ENCODE measurements at regions not wholly inside any gene's neighbourhood (a gene's known extent, or its start where the extent isn't known, plus 50 kb on each side); places are given as distances from the start of the nearest gene placed in this dataset.

- DNase-seq (ENCODE audit: low read depth, low spot score) = no peak
These were observed 172.4 kb upstream of the HS6ST1 start for GRCh38 chr2:128490881-128491691.

- DNase-seq (ENCODE audit: low read depth, low spot score) = no peak
These were observed 173.1 kb upstream of the HS6ST1 start for GRCh38 chr2:128491692-128492244.

- no peak for DNase-seq (ENCODE audit: low read depth, low spot score)
These were observed 174.5 kb upstream of the HS6ST1 start for GRCh38 chr2:128492966-128493811.

GRCh38 chr2:128493880-128494279, 175.2 kb upstream of the HS6ST1 start:
- DNase-seq (ENCODE audit: low read depth, low spot score) = no peak

GRCh38 chr2:128494307-128494639, 175.6 kb upstream of the HS6ST1 start:
- no peak for DNase-seq (ENCODE audit: low read depth, low spot score)

GRCh38 chr2:128494640-128495321, 176.1 kb upstream of the HS6ST1 start:
- no peak for DNase-seq (ENCODE audit: low read depth, low spot score)

GRCh38 chr2:128495996-128496547, 177.4 kb upstream of the HS6ST1 start:
- DNase-seq (ENCODE audit: low read depth, low spot score) = no peak

GRCh38 chr2:128496700-128497099, 178.0 kb upstream of the HS6ST1 start:
- DNase-seq (ENCODE audit: low read depth, low spot score) = no peak

GRCh38 chr2:128497461-128497860, 178.8 kb upstream of the HS6ST1 start:
- no peak for DNase-seq (ENCODE audit: low read depth, low spot score)

- no peak for DNase-seq (ENCODE audit: low read depth, low spot score)
These were observed 179.4 kb upstream of the HS6ST1 start for GRCh38 chr2:128498086-128498485.

- no peak for DNase-seq (ENCODE audit: low read depth, low spot score)
These were observed 179.9 kb upstream of the HS6ST1 start for GRCh38 chr2:128498589-128498988.

- DNase-seq (ENCODE audit: low read depth, low spot score) = no peak
These were observed 180.9 kb upstream of the HS6ST1 start for GRCh38 chr2:128499367-128500137.

- no peak for DNase-seq (ENCODE audit: low read depth, low spot score)
These were observed 181.6 kb upstream of the HS6ST1 start for GRCh38 chr2:128500138-128500800.

GRCh38 chr2:128501006-128501690, 182.5 kb upstream of the HS6ST1 start:
- no peak for DNase-seq (ENCODE audit: low read depth, low spot score)

GRCh38 chr2:128501700-128502099, 183.0 kb upstream of the HS6ST1 start:
- DNase-seq (ENCODE audit: low read depth, low spot score) = no peak

GRCh38 chr2:128502200-128502599, 183.5 kb upstream of the HS6ST1 start:
- no peak for DNase-seq (ENCODE audit: low read depth, low spot score)

GRCh38 chr2:128502638-128503246, 184.1 kb upstream of the HS6ST1 start:
- DNase-seq (ENCODE audit: low read depth, low spot score) = no peak

GRCh38 chr2:128503399-128504245, 185.0 kb upstream of the HS6ST1 start:
- no peak for DNase-seq (ENCODE audit: low read depth, low spot score)
